Nephron (organoid): ENCODE measurements at regions not wholly inside any gene's neighbourhood (a gene's known extent, or its start where the extent isn't known, plus 50 kb on each side); places are given as distances from the start of the nearest gene placed in this dataset.
"Not testable (repeated sequence)": the region's sequence is repeated elsewhere in the genome, so short reads cannot be mapped to it uniquely, and the experiment has no call there.

Experiments
- H3K27ac Mint-ChIP-seq, 3 experiments: 2 replicates each; pipeline ENCODE4 v1.8.0; 2020; ENCODE audit warnings: mixed read lengths in 3 of 3, mild to moderate bottlenecking in 2 of 3, moderate library complexity in 1 of 3
- H3K27me3 Mint-ChIP-seq: 2 replicates; pipeline ENCODE4 v1.8.0; 2021; ENCODE audit warnings: low read depth, mild to moderate bottlenecking, moderate library complexity, mixed read lengths
- H3K36me3 Mint-ChIP-seq: 2 replicates; pipeline ENCODE4 v1.8.0; 2020; ENCODE audit warnings: low read depth, mixed read lengths
- H3K4me1 Mint-ChIP-seq: 2 replicates; pipeline ENCODE4 v1.8.0; 2020; ENCODE audit warnings: mixed read lengths
- H3K4me3 Mint-ChIP-seq, 3 experiments: 2 replicates each; pipeline ENCODE4 v1.8.0; 2020; ENCODE audit warnings: mild to moderate bottlenecking in 3 of 3, mixed read lengths in 3 of 3, moderate library complexity in 2 of 3
- H3K9me3 Mint-ChIP-seq: 2 replicates; pipeline ENCODE4 v1.8.0; 2020; ENCODE audit warnings: mixed read lengths
- TF ChIP-seq, protein P1 (sequence below), 3 experiments: fragments of 200-600 bp; sonication (generic); IDR thresholded peaks; one replicate each; pipeline ENCODE4 v1.5.0; 2021; ENCODE audit warnings: antibody characterized with exemption in 3 of 3; ENCODE audit not compliant: unreplicated experiment in 3 of 3

DNA sequence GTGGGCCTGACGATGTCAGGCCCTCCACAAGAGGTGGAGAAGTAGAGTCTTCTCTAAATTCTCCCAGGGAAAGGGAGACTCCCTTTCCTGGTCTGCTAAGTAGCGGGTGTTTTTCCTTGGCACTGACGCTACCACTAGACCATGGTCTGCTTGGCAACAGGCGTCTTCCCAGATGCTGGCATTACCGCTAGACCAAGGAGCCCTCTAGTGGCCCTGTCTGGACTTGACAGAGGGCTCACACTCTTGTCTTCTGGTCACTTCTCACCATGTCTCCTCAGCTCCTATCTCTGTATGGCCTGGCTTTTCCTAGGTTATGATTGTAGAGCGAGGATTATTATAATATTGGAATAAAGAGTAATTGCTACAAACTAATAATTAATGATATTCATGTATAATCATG is 51.1 kb upstream of the RASSF6 start:
- H3K4me1 Mint-ChIP-seq, result peaks cover 29% of the 10 kb centered on the region
- H3K9me3 Mint-ChIP-seq, H3K27ac Mint-ChIP-seq, H3K4me3 Mint-ChIP-seq, H3K36me3 Mint-ChIP-seq, H3K27me3 Mint-ChIP-seq: not testable (repeated sequence)

DNA sequence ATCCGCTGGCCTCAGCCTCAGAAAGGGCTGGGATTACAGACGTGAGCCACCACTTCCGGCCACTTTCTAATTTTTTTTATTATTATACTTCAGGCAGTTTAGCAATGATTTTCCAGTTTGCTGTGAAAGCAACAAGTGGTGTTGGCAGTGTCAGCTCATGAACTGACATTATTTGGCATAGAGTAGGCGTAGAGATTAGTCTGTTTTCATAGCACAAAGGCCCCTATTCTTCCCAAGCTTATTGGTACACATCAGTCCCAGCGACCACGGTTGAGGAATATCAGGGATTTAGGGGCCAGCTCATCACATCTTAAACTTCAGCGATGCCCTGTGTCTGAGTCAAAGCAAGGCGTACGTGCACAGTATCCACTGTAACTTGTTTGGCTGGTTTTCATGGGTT is 53.0 kb upstream of the RASSF6 start:
- H3K4me3 Mint-ChIP-seq, result no peak overlapping the region
- peaks cover 34% of the 10 kb centered on the region for H3K4me1 Mint-ChIP-seq
- peaks cover 3% of the 10 kb centered on the region for H3K27me3 Mint-ChIP-seq
- no peaks in the 10 kb centered on the region for H3K36me3 Mint-ChIP-seq
- TF ChIP-seq, protein P1, sequence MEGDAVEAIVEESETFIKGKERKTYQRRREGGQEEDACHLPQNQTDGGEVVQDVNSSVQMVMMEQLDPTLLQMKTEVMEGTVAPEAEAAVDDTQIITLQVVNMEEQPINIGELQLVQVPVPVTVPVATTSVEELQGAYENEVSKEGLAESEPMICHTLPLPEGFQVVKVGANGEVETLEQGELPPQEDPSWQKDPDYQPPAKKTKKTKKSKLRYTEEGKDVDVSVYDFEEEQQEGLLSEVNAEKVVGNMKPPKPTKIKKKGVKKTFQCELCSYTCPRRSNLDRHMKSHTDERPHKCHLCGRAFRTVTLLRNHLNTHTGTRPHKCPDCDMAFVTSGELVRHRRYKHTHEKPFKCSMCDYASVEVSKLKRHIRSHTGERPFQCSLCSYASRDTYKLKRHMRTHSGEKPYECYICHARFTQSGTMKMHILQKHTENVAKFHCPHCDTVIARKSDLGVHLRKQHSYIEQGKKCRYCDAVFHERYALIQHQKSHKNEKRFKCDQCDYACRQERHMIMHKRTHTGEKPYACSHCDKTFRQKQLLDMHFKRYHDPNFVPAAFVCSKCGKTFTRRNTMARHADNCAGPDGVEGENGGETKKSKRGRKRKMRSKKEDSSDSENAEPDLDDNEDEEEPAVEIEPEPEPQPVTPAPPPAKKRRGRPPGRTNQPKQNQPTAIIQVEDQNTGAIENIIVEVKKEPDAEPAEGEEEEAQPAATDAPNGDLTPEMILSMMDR (IDR thresholded peaks at IDR 0.05; ENCODE audit: unreplicated experiment in 3 of 3), result no peak
- H3K9me3 Mint-ChIP-seq, result no peaks in the 10 kb centered on the region
- no peak overlapping the region for H3K27ac Mint-ChIP-seq

DNA sequence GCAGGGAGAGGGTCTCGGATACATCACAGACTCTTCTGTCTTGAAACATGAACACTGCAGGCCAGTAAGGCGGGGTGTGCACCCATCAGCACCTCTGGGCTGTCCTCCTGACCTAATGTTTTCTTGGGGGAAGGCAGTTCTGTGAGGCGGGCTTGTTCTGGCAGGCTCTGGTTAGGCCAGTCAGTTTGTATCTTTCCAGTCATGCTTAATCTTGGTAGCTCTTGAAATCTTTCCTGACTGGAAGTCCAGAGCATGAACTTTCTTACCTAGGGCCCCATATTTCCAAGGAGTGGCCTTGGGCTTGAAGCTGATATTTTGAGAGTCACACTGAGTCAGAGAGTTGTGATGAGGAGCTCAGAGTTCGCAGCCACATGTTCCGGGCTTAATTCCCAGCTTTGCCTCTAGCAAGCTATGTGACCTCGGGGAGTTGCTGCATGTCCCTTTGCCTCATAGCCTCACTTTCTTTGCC is 54.2 kb upstream of the RASSF6 start:
- no peaks in the 10 kb centered on the region for H3K36me3 Mint-ChIP-seq
- TF ChIP-seq, protein P1 (IDR thresholded peaks at IDR 0.05; ENCODE audit: unreplicated experiment in 3 of 3), result no peak
- no peak overlapping the region for H3K27ac Mint-ChIP-seq
- peaks cover 22% of the 10 kb centered on the region for H3K4me1 Mint-ChIP-seq
- H3K4me3 Mint-ChIP-seq, result no peak overlapping the region
- H3K9me3 Mint-ChIP-seq, result no peaks in the 10 kb centered on the region
- peaks cover 3% of the 10 kb centered on the region for H3K27me3 Mint-ChIP-seq

DNA sequence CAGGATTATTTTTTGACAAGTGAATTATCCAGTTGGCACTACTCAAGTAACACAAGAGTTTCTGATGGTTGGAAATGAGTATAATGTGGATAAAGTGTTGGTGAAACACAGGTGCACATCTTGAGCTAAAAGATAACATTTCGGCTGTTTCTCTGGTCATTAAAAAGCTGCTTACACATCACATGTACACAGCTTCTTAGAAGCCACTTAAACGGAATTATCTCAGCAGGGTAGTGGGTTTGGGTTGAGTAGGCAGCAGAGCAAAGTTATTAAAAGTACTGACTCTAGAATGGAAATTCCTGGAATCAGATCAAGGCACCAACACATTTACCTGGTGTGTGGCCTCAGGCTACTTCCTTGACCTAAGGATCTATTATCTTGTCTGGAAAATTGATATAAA is 55.4 kb upstream of the RASSF6 start:
- peaks cover 3% of the 10 kb centered on the region for H3K27me3 Mint-ChIP-seq
- TF ChIP-seq, protein P1 (IDR thresholded peaks at IDR 0.05; ENCODE audit: unreplicated experiment in 3 of 3), result no peak
- no peak overlapping the region for H3K4me3 Mint-ChIP-seq
- no peaks in the 10 kb centered on the region for H3K9me3 Mint-ChIP-seq
- H3K4me1 Mint-ChIP-seq, result peaks cover 18% of the 10 kb centered on the region
- H3K36me3 Mint-ChIP-seq, result no peaks in the 10 kb centered on the region
- peak overlapping the region; percentile 88 to 96 (median 93) for H3K27ac Mint-ChIP-seq

DNA sequence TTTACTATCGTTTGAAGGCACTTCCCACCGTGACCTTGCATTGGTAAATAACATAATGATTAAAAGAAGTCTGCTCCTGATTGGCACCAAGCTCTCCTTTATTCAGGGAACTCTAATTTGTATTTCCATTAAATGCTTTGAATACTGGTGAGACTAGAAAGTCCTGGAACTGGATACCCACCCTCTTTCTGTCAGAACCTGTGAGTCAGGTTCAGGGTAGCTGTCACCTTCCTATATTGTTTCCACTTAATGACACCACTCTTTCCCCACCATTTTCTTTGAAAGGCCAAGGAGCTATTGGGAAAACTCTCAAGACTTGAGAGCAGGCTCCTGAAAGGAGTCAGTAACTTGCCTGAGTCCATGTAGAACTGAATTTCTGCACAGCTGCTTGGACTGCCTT is 55.9 kb upstream of the RASSF6 start:
- Mint-ChIP-seq H3K4me1 (peaks cover 18% of the 10 kb centered on the region), H3K4me3 (no peak overlapping the region), H3K27me3 (no peaks in the 10 kb centered on the region), H3K9me3 (no peaks in the 10 kb centered on the region), H3K36me3 (no peaks in the 10 kb centered on the region), H3K27ac (peak overlapping the region; percentile 88 to 96 (median 93))
- TF ChIP-seq, protein P1 (IDR thresholded peaks at IDR 0.05; ENCODE audit: unreplicated experiment in 3 of 3), result no peak

DNA sequence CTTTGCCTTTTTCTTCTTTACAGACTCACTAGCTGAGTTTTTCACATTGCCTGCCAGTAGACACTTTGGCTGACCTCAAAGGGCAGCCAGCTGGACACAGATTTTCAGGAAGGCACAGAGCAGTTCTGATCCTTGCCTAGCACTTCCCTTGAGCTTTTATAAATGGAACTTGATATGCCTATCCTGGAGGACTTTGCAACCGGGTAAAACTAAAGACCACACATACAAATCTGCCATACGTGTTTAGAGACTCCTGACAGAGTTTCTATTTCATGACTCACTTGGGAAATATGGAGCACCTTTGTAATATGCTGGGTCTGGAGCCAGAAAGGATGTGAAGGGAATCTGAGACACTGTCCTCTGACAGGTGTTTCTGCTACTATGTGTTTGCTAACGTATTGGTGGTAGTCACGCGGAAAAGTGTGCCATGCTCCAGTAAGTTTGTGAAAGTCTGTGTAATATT is 56.7 kb upstream of the RASSF6 start:
- no peak overlapping the region for H3K4me3 Mint-ChIP-seq
- H3K4me1 Mint-ChIP-seq, result peaks cover 20% of the 10 kb centered on the region
- no peaks in the 10 kb centered on the region for H3K9me3 Mint-ChIP-seq
- no peaks in the 10 kb centered on the region for H3K36me3 Mint-ChIP-seq
- H3K27ac Mint-ChIP-seq, result peak overlapping the region; percentile 88 to 96 (median 93)
- TF ChIP-seq, protein P1 (IDR thresholded peaks at IDR 0.05; ENCODE audit: unreplicated experiment in 3 of 3), result no peak
- no peaks in the 10 kb centered on the region for H3K27me3 Mint-ChIP-seq
